Activated CD4-positive, alpha-beta T cell treated with anti-CD3 and anti-CD28 coated beads, Interleukin-2, Interleukin-6, amounts not matched to agents 100 ng/mL and 50 ng/mL, durations not matched to agents 16 hours and 8 hours (primary cell): ENCODE measurements at regions not wholly inside any gene's neighbourhood (a gene's known extent, or its start where the extent isn't known, plus 50 kb on each side); places are given as distances from the start of the nearest gene placed in this dataset.
"Not testable (repeated sequence)": the region's sequence is repeated elsewhere in the genome, so short reads cannot be mapped to it uniquely, and the experiment has no call there.

ENCODE experiments used
- DNase-seq: peaks from one replicate; pipeline ENCODE4 v3.0.0-alpha.2; 2020

- DNase-seq = no peak
Observed at GRCh38 chr1:19591482-19592091, 52.5 kb upstream of the NBL1 start.

- no peak for DNase-seq
Observed at GRCh38 chr1:19585507-19585906, 58.6 kb upstream of the NBL1 start.

- DNase-seq = peak; percentile 79
Observed at GRCh38 chr1:19582318-19582717, 61.8 kb upstream of the NBL1 start.

GRCh38 chr1:19581381-19581780 lies 62.7 kb upstream of the NBL1 start:
- DNase-seq = no peak

- no peak for DNase-seq
Observed at GRCh38 chr1:19577561-19577960, 66.5 kb upstream of the NBL1 start.

- DNase-seq = no peak
Observed at GRCh38 chr1:19577036-19577435, 67.1 kb upstream of the NBL1 start.

- no peak for DNase-seq
Observed at GRCh38 chr1:19569786-19570185, 74.3 kb upstream of the NBL1 start.

GRCh38 chr1:19567041-19567440 lies 77.1 kb upstream of the NBL1 start:
- DNase-seq = no peak

- DNase-seq = no peak
Observed at GRCh38 chr1:19564366-19564765, 79.0 kb upstream of the CAPZB start.

GRCh38 chr1:19563324-19564097 lies 78.2 kb upstream of the CAPZB start:
- no peak for DNase-seq

GRCh38 chr1:19562847-19563246 lies 77.5 kb upstream of the CAPZB start:
- DNase-seq = no peak

GRCh38 chr1:19560480-19560879 lies 75.1 kb upstream of the CAPZB start:
- no peak for DNase-seq

GRCh38 chr1:19559641-19560040 lies 74.3 kb upstream of the CAPZB start:
- DNase-seq = no peak

GRCh38 chr1:19557609-19558051 lies 72.3 kb upstream of the CAPZB start:
- no peak for DNase-seq

- no peak for DNase-seq
Observed at GRCh38 chr1:19554090-19554489, 68.8 kb upstream of the CAPZB start.

GRCh38 chr1:19552291-19553010 lies 67.1 kb upstream of the CAPZB start:
- DNase-seq = no peak

GRCh38 chr1:19551837-19552236 lies 66.5 kb upstream of the CAPZB start:
- not testable (repeated sequence) for DNase-seq

- not testable (repeated sequence) for DNase-seq
Observed at GRCh38 chr1:19550437-19550836, 65.1 kb upstream of the CAPZB start.

GRCh38 chr1:19547814-19548213 lies 62.5 kb upstream of the CAPZB start:
- DNase-seq = no peak

GRCh38 chr1:19536519-19536918 lies 51.2 kb upstream of the CAPZB start:
- no peak for DNase-seq

GRCh38 chr1:19535214-19535613 lies 49.9 kb upstream of the CAPZB start:
- DNase-seq = no peak
